ENCODE measurements at regions not wholly inside any gene's neighbourhood (a gene's known extent, or its start where the extent isn't known, plus 50 kb on each side); places are given as distances from the start of the nearest gene placed in this dataset.

DNA sequence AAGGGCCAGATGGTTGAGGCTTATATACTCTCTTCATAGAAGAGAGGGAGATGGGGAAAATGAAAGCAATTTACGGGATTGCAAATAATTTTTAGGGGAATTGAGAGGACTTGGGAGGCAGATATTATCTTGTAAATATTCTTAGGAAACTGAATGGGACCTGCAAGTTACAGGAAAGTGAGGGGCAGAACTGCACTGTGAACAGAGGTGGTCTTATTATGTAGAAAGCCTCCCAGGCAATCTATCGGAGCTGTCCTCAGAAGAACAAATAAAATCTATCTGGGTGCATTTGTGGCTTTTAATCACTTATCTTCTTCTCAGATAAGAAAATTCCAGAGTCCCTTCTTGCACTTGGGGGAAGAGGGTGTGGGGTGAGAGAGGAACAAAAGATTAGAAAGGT is 223.5 kb downstream of the RHOU start:
- TF ChIP-seq, protein P1, sequence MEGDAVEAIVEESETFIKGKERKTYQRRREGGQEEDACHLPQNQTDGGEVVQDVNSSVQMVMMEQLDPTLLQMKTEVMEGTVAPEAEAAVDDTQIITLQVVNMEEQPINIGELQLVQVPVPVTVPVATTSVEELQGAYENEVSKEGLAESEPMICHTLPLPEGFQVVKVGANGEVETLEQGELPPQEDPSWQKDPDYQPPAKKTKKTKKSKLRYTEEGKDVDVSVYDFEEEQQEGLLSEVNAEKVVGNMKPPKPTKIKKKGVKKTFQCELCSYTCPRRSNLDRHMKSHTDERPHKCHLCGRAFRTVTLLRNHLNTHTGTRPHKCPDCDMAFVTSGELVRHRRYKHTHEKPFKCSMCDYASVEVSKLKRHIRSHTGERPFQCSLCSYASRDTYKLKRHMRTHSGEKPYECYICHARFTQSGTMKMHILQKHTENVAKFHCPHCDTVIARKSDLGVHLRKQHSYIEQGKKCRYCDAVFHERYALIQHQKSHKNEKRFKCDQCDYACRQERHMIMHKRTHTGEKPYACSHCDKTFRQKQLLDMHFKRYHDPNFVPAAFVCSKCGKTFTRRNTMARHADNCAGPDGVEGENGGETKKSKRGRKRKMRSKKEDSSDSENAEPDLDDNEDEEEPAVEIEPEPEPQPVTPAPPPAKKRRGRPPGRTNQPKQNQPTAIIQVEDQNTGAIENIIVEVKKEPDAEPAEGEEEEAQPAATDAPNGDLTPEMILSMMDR (conservative IDR thresholded peaks at IDR 0.05), result no peak
- TF ChIP-seq ZFX (IDR thresholded peaks at IDR 0.05), result no peak

Measured in C4-2B (cell line).